OCI-LY3 (cell line): ENCODE measurements at regions not wholly inside any gene's neighbourhood (a gene's known extent, or its start where the extent isn't known, plus 50 kb on each side); places are given as distances from the start of the nearest gene placed in this dataset.

Experiments
- CTCF ChIP-seq: fragments of 200-600, 300-600 bp; sonication (generic); IDR thresholded peaks from 2 replicates; pipeline ENCODE4 v1.5.1; 2014; ENCODE audit warnings: antibody characterized with exemption, low read length, low read depth
- EZH2phosphoT487 ChIP-seq: fragments of 200-600 bp; shearing (Covaris generic); IDR thresholded peaks from 2 replicates; pipeline ENCODE4 v1.6.1; 2018; ENCODE audit warnings: antibody characterized with exemption, mixed run types, low read depth

- TF ChIP-seq CTCF, result no peak
- TF ChIP-seq EZH2phosphoT487, result no peak
Observed at GRCh38 chr3:102682741-102683140, 247.9 kb downstream of the ZPLD1 start.
